ENCODE measurements at regions not wholly inside any gene's neighbourhood (a gene's known extent, or its start where the extent isn't known, plus 50 kb on each side); places are given as distances from the start of the nearest gene placed in this dataset.

DNA sequence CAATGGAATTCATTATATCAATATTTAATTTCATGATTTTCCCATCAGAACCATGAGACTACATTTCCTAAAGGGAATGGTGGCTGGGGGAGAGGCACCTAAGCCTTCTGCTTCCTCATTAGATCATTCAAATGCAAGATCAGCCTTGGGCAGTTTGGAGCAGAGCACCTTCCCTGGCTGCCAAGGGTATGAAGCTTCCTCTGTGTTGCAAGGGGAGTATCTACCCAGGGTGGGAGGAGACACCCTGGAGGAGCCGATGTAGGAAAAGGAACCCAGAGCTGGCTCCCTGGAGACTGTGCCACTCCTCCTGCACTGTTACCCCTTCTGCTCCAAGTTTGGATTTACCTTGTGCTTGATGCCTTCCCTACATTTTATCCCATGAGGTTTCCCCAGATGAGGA is 299.7 kb upstream of the PRDM1 start:
- no peak for DNase-seq

DNA sequence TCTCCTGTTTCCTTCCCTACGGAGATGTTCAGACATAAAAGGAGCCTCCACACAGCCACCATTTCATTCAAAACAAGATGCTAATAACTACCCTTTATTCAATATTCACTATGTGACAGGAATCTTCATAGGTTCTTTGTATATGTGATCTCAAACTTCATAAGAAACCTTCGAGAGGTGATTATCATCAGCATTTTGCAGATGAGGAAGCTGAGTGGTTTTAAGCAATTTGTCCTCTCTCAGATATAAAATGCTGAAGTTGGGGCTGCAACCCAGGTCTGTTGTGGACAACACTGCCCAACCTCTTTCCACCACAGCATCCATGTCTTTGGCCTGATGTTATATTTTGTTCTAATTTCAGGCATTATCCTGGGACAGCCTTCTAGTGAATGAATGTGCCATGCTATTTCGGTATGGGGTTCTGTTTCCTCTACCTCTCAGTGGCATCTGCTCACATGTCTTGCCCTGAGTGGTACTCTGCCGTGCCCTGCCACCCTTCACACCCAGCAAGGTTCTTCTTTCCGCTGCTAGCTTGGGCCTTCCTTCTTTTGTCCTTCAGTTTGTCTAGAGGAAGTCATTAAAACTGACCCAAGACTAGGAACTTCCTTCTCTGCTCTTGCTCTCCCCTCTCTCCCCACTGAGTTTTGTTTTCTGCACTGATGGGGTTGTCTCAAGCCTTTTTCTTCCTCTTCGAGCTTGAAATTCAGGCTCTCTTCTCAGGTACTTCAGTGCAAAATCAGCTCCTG is 300.9 kb upstream of the PRDM1 start:
- no peak for DNase-seq

DNA sequence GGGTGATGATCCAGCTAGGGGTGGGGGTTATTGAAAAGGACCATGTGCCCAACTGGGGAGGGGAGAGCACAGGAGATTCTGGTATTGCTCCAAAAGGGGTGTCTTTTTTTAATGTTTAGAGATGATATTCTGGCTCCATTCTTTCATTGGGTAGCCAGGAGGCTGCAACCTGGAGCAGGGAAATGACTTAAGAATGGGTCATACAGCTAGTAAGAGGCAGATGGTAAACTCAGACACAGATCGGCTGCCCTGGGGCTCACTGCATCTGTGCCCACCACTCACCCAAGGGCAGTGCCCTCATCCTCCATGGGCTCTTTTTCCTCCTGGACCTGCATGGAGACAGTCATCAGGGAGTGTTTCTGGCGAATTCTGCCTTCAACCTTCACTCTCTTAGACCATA is 302.0 kb upstream of the PRDM1 start:
- DNase-seq, result no peak

DNA sequence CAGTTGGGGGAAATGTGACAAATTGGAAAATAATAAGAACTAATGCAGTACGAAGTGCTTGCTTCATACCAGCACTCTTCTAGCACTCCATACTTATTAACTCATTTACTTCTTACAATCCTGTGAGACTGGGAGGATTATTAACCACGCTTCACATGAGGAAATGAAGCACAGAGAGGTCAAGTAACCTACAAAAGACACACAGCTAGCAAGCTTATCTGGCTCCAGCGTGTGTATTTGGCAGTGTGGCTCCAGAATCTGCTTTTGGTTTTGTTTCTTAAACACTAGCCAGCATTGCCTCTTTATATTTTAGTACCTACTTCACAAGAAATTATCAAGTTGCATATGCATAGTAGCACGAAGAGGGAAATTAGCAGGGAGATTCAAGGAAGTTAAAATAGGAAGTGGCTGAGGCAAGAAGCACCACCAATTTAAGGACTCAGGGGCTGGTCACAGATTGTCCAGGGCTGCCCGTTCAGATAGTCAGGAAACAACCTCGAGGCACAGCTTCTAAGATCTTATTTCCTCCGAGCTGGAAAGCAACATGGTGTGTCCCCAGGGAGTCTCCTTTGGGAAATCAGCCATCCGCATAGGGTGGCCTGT is 302.7 kb upstream of the PRDM1 start:
- DNase-seq, result no peak

DNA sequence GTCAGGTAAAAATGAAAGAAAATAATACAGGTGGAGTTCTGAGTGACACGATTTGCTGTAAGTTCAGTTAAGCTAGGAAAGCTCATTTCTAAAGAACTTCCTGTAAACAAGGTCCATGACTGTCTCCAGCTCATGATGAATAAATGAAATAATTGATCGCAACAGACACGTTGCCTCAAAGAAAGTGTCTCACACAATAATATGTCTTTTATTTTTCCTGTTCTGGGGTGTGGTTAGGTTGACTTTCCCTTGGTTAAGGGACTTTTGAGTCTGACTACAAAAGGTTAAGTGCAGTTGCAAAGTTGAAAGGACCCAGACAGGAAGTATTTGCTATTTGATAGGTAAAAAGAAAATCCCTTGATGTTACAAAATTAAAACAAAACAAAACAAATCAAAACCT is 304.2 kb upstream of the PRDM1 start:
- DNase-seq, result no peak

DNA sequence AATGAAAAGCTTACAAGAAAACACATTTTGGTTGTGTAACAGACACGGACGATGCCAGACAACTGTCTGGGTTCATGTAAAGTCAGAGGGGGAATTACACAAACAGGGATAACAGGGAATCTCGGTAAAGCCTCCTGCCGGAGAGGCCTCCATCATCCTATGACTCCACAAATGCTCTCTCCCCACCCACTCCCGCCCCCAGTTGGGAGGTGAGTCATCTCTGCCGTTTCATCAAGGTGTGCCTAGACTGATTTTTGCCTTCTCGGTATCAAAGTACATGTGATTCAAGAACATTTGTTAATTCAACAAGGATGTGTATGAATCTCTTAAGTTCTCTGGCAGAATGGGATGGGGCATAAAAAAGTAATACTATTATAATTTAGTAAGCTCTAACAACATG is 304.9 kb upstream of the PRDM1 start:
- DNase-seq, result peak; percentile 18 to 25

DNA sequence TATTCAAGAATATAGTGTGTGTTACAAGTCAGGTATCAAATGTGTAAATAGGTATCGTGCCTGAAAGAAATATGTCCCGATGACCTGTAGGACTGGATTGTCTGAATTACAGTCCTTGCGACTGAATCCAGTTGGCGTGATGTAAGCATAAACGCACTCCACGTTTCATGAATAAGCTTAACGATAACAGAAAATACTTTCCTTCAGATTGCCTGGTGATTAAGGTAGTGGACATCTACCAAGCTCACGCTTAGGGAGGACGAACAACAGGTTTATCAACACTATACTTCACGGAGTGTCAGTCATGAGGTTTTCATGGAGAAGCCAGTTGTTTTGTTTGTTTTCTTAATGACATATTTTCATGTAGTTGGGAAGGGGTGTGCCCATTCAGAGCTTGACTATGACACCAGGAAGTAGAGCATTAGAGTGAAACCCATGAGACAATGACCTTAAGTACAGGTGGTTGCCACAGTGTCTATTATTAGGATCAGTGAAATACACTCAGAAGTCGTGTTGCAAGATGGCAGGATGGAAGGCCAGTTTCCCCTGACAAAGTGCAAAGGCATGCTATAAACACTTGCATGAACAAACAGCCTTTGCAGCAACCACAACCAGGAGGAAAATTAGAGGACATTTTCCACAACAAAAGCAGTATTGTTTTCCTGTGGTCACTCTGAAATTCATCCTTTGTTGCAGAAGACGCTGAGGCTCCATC is 305.8 kb upstream of the PRDM1 start:
- DNase-seq, result no peak

DNA sequence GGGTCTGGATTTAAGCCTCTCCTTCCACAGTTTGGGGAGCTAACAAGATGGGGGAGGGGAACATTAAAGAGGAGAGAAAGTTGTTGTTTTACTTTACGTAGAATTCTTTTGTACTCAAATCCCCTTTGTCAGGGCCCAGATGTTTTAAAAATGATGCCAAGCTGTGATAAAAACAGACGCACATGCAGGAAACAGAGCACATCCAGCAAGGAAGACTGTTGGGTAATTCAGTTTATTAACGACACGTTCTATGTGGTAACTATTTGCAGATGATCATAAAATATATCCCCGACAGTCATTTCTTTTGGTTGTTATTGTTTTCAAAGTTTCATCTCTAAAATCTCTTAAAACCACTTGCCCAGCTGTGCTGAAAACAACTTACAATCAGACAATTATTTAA is 307.0 kb upstream of the PRDM1 start:
- no peak for DNase-seq

DNA sequence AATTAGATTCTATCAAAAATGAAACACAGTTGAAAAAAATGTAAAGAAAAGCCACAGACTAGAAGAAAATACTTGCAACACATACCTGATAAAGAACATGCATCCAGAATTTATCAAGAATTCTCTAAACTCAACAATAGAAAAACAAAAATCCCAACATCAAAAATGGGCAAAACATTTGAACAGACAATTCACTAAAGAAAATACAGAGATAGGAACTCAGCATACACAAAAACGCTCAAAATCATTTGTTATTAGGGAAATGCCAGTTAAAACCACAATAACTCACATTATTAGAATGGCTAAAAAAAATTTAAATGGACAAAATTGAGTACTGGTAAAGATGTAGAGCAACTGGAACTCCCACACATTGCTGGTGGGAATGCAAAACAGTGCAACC is 311.0 kb upstream of the PRDM1 start:
- no peak for DNase-seq

DNA sequence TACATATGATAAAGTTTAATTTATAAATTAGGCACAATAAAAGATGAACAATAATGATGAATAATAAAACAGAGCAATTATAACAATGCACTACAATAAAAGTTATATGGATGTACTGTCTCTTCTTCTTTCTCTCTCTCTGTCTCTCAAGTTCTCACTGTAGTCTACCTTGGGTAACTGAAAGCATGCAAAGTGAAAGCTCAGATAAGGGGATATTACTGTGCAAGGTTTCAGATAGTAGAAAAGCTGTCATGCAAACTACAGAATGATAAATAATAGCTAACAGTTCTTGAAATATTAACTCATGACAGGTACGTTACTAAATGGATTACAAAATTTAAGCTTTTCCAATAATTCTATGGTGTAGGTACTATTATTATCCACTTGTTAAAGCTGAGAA is 311.9 kb upstream of the PRDM1 start:
- DNase-seq, result no peak

DNA sequence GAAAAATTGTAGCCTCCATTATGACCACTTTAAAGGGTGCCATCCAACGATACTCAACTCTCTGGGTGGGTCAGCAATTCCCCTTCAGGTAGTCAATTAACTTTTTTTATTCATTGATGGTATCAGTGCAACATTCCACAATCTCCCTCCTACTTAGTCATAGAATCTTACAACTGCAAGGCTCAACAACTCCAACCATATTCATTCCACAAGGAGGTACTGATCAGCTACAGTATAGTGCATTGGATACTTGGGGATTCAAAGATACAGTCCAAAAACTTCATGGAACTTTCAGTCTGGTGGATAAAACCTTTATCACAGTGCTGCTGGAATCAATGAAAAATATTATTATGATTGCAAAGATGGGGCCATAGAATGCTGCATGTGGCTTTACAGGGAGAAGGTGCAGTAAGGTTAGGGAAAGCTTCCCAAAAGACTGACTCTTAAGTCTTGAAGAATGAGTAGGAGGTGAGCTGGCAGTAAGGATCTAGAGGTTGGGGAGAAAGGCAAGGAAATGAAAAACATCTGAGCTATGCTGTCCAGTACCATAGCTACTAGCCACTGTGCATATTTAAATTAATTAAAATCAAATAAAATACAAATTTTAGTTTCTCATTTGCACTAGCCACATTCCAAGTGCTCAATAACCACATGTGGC is 314.7 kb upstream of the PRDM1 start:
- no peak for DNase-seq

DNA sequence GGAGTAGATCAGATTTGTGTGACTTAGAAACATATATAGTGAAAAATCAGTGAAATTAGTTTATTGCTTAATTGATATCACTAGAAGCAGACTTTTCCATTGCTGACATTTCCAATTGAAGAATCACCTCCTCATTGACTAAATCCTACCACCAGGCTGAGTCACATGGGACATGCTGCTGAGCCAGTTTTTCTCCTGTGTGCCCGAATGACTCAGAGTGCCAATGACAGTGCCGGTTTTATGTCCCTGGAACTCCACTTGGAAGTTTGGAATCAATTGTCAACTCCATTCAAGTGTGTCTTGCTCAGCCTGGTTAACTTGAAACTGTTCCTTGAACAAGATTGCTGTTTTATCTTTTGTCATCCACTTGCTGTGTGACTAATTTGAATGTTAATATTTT is 316.1 kb upstream of the PRDM1 start:
- DNase-seq, result no peak

DNA sequence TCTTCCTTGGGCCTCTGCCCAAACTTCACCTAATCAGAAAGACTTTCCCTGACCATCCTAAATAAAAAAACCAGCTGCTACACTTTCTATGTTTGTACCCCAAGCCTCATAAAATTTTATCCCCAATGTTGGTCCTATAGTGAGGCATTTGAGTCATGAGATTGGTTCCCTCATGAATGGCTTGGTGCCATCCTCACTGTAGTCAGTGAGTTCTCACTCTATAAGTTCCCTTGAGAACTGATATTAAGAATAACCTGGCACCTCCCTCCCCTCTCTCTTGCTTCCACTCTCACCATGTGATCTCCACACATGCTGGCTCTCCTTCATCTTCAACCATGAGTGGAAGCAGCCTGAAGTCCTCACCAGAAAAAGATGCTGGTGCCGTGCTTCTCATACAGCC is 316.9 kb upstream of the PRDM1 start:
- no peak for DNase-seq

DNA sequence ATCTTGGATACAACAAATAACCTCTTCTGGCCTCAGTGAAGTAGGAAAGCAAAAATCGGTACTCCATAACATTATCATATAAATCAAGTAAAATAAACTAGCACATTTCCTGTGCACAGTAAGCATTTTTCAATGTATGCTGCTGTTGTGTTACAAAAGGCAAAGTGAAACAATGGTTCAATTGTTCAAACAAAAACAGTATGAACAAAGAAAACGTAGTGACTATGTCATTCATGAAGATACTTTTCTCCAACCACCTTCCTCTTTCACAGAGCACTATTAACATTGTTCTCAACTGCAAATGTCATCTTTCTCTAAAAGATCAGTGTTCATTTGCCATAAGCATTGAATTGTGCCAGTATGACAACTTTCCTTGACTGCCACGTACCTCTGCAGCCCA is 318.6 kb upstream of the PRDM1 start:
- no peak for DNase-seq

DNA sequence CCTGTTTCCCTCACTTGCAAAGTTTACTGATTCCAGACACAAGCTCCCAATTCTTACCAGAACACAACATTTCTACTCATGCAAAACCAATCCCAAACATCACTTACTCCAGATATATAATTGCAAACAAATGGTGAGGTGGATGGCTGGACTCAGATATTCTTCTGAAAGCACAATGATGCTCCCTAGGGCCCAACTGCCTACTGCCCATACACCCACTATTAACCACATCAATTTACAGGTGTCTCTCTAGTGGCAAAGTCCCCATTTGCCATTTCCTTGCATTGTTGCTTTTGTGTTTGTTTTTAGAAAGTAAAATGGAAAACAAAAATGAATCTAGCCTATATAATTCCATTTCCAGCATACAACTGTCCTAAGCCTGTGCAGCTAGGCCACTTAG is 320.9 kb upstream of the PRDM1 start:
- DNase-seq, result no peak

DNA sequence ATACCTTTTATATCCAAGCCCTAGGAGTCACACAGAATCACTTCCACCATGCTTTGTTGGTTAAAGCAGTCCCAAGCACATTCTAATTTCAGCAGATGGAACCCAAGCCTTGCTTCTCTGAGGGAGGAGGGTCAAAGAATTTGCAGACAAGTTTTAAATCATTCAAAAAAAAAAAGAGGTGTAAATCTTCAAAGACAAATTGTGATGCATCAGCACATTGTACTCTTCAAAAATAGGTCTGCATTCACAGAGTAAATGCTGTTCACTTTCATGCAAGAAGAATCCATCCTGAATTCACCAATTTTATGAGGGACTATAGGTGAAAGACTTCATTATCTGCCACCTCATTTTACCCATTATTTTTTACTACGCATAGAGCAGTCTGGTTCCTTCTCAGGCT is 321.8 kb upstream of the PRDM1 start:
- no peak for DNase-seq

DNA sequence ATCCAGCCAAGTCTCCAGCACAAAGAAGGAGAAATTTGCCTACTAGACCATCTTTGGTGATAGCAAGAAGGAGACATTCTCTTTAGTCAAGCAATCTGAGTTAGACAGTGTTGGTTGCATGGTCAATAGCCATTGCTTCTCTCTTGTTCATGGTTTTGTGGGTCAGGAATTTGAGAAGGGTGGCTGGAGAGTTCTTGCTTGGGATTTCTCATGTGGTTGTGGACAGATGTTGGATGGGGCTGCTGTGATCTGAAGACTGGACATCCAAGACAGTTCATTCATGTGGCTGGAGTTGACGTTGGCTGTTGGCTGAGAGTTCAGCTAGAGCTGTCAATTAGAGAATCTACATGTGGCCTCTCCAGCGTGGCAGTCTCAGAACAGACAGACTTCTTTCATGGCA is 322.3 kb upstream of the PRDM1 start:
- no peak for DNase-seq

DNA sequence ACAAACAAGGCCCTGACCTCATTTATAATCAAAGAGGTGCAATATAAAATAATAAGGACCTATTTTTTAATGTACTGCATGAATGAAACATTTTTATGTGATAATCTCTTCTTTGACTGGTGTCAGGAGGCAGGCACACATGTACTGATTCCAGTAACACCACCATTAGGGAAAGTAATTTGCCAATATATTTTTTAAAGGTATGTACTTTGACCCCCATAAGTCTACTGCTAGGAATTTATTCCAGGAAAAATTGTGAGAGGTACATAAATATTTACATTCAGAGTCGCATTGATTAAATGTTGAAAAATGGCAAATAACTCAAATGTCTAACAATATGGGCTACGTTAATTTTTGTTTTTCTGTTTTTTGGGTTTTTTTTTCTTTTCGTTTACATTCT is 325.4 kb upstream of the PRDM1 start:
- DNase-seq, result no peak

DNA sequence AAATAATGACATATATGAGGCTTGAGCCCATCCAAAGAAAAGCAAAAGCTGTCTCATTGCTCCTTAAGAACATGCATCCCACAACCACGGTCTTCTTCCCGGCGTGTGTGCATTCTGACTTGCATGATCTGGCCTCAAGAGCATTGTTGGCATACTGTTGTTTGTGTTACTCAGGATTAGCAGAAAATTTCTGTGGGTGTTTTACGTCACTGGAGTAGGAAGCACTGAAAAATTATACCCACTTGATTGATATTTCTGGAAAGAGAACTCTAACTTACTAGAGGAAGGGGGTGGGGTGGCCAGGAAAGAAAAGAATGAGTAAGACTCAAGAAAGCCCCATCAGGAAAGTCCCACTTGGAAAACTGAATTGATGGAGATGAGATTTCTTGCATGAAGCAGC is 326.2 kb upstream of the PRDM1 start:
- no peak for DNase-seq

DNA sequence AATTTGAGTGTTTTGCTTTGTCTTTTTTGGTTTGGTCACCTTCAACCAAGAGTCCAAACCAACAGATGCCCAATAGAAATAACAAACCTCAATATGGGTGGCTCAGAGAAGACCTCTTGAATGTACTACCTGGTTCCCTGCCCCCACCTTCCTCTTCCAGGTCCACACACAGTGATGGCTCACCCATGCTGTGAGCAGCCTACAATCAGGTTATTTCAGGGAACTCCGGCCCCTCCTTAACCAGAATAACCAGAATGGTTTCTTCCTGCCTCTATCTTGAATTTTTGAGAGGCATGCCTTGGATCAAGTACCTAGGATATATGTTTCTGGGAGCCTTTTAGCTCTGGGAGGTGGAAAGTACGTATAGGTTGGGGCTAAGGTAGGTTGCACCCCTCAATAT is 327.1 kb upstream of the PRDM1 start:
- no peak for DNase-seq

DNA sequence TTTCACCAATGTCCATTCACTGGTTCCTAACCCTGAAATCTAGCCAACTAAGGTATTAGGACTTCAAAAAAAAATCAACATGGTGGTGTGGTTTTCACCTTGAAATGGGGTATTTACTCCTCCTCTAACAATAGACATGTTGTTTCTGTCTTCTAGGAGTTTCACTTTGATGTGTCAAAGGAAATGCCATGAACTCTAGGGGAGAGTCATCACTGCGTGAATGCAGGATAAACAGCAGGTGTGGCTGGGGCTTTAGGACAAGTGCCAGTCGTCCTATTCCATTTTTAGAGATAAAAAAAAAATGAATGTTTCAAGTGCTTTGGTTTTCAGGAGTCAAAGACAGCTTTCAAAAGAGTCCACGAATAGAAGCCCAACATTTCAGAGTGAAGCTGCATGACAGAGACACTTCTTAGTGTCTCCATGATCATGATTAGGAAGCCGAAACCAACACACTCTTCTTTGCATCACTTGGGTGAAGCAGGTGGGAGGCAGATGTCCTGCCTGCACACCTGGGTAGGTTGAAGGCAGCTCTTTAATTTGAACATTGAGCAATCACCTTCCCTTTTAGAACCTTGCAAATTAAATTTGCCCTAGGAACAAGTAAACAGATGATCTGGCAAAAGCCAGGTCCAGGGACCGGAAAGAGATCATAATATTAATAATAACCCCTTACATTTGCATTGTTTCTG is 328.5 kb upstream of the PRDM1 start:
- no peak for DNase-seq

DNA sequence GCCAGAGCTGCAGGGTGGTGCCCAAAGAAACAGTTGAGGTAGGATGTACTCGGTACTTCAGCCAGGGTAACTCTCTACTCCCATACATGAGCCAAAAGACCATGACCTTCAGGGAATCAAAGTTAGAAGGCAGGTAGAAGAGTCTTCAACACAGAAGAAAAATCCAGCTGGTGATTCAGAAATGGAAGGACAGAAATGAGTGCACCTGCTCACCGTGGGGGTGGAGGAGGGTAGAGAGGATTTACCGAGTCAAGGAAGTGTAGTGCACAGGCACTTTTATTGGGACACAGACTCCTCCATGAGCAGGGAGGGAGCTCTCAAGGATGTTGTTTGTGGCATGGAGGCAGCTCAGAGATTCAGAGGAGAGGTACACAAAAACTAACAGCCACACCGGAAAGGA is 330.3 kb upstream of the PRDM1 start:
- DNase-seq, result no peak

DNA sequence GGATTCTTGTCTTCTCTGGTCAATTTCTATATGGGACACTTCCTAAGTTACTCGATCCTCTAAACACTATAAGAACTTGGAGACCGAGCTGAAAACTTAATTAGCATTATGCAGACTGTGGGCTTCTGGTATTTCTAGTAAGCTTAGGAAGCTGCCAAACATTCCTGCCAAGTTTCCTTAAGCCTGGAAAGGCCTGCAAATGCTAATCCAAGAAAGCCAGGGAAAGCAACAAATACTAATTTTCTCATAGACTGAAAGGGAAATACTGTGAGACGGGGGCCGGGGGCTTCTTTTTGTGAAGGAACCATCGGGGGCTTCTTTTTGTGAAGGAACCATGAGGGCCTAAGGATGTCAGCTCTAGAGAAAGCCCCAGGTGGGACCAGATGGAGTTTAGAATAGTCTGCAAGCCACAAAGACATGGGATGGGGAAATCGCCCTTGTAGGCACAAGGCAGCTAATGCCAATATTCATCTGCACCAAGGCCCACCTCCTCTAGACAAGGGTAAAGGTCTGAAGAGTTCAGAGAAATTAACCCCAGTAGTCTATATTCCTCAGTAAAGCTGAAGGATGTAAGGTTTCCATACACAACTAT is 332.4 kb upstream of the PRDM1 start:
- no peak for DNase-seq
